Chondrocyte (in vitro differentiated cells): ENCODE measurements at regions not wholly inside any gene's neighbourhood (a gene's known extent, or its start where the extent isn't known, plus 50 kb on each side); places are given as distances from the start of the nearest gene placed in this dataset.

Source experiments
- DNase-seq: peaks from one replicate; pipeline ENCODE4 v3.0.0; 2021; ENCODE audit warnings: mixed read lengths, low spot score
- H3K27ac Mint-ChIP-seq: one replicate; pipeline ENCODE4 v1.8.0; 2021; ENCODE audit warnings: mild to moderate bottlenecking, moderate library complexity, mixed read lengths; ENCODE audit not compliant: unreplicated experiment
- H3K27me3 Mint-ChIP-seq: 2 replicates; pipeline ENCODE4 v1.8.0; 2021; ENCODE audit warnings: low read depth, mixed read lengths
- H3K36me3 Mint-ChIP-seq: 2 replicates; pipeline ENCODE4 v1.8.0; 2021; ENCODE audit warnings: low read depth, mixed read lengths
- H3K4me1 Mint-ChIP-seq: 2 replicates; pipeline ENCODE4 v1.8.0; 2021; ENCODE audit warnings: low read depth, mild to moderate bottlenecking, mixed read lengths
- H3K4me3 Mint-ChIP-seq: one replicate; pipeline ENCODE4 v1.8.0; 2021; ENCODE audit warnings: mild to moderate bottlenecking, moderate library complexity, mixed read lengths; ENCODE audit not compliant: unreplicated experiment
- H3K9me3 Mint-ChIP-seq: 2 replicates; pipeline ENCODE4 v1.8.0; 2021; ENCODE audit warnings: low read depth, mixed read lengths
- TF ChIP-seq, protein P1 (sequence below): fragments of 200-600 bp; sonication (generic); IDR thresholded peaks from 2 replicates; pipeline ENCODE4 v1.5.0; 2021; ENCODE audit warnings: antibody characterized with exemption, mild to moderate bottlenecking, moderate library complexity

DNA sequence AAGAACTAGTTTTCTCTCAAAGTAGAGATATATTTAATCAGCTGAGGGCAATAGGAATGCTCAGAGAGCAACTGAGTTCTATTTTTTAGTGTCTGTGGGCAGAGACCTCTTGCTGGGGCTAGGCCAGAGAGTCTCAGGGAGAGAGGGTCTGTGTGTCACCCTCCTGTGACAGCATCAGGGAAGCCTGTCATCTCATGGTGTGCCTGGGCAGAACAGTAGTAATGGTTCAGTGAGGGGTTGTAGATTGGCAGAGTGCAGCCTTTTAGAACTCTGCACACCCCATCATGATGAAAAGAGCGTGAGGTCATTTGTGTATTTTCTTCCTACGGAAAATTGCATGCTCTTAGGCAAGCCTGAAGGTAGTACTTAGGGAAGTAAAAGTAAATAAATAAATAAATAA lies 1396.5 kb upstream of the AGA start:
- H3K36me3 Mint-ChIP-seq: no peaks in the 10 kb centered on the region
- TF ChIP-seq, protein P1, sequence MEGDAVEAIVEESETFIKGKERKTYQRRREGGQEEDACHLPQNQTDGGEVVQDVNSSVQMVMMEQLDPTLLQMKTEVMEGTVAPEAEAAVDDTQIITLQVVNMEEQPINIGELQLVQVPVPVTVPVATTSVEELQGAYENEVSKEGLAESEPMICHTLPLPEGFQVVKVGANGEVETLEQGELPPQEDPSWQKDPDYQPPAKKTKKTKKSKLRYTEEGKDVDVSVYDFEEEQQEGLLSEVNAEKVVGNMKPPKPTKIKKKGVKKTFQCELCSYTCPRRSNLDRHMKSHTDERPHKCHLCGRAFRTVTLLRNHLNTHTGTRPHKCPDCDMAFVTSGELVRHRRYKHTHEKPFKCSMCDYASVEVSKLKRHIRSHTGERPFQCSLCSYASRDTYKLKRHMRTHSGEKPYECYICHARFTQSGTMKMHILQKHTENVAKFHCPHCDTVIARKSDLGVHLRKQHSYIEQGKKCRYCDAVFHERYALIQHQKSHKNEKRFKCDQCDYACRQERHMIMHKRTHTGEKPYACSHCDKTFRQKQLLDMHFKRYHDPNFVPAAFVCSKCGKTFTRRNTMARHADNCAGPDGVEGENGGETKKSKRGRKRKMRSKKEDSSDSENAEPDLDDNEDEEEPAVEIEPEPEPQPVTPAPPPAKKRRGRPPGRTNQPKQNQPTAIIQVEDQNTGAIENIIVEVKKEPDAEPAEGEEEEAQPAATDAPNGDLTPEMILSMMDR: no peak
- H3K4me1 Mint-ChIP-seq: no peaks in the 10 kb centered on the region
- H3K9me3 Mint-ChIP-seq: peaks cover under 1% of the 10 kb centered on the region
- DNase-seq: no peak
- no peak overlapping the region for H3K4me3 Mint-ChIP-seq
- H3K27me3 Mint-ChIP-seq: no peaks in the 10 kb centered on the region
- no peak overlapping the region for H3K27ac Mint-ChIP-seq

DNA sequence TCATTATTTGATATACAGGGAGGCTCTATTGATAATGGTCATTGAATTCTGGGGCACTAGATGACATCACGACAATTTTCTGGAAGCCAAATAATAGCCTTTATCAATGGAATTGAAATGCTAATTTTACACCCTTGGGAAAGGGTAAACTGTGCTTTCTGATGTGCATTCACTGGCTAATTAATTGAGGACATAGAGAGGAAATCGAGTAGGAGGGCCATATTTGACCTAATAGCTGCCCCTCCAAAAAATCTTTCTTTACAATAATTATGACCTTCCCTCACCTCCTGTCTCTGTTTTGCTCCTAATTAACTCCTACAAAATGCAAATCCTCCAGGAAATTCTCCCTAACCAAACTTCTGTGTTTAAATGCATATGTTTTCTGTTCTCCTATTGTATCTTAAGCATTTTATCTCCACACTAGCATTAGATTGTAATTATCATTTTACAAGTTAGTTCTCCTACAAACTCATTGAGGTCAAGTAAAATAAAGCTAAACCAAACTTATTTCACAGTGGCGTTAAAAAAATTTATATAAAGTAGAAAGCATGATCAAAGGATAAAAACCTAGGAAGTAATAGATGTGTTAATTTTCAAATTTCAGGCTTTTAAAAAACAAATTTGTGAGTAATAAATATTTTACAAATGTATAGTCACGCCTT lies 1414.0 kb upstream of the AGA start:
- H3K4me1 Mint-ChIP-seq: no peaks in the 10 kb centered on the region
- TF ChIP-seq, protein P1: no peak
- no peaks in the 10 kb centered on the region for H3K36me3 Mint-ChIP-seq
- H3K27ac Mint-ChIP-seq: no peak overlapping the region
- H3K9me3 Mint-ChIP-seq: no peaks in the 10 kb centered on the region
- H3K27me3 Mint-ChIP-seq: no peaks in the 10 kb centered on the region
- DNase-seq: no peak
- H3K4me3 Mint-ChIP-seq: no peak overlapping the region

DNA sequence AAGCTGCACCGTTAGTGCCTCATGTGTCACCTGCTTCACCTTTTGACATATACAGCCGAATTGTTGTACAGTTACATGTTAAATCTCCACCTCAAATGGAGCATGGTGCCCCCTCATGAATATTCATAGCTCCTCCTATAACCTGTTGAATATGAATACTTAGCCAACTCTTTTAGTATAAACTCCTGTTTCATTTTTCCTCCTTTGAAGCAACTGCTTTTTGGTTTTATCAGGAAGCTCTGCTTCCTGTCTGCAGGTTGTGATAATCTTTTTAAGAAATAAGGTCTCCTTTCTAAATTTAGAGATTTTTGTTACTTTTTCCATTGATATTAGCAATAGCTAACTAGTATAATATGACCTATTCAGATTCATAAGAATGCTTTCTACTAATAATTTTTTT lies 1429.2 kb upstream of the AGA start:
- no peak for DNase-seq
- H3K27ac Mint-ChIP-seq: no peak overlapping the region
- H3K36me3 Mint-ChIP-seq: no peaks in the 10 kb centered on the region
- H3K27me3 Mint-ChIP-seq: peaks cover 3% of the 10 kb centered on the region
- TF ChIP-seq, protein P1: no peak
- H3K4me3 Mint-ChIP-seq: no peak overlapping the region
- no peaks in the 10 kb centered on the region for H3K9me3 Mint-ChIP-seq
- H3K4me1 Mint-ChIP-seq: no peaks in the 10 kb centered on the region

DNA sequence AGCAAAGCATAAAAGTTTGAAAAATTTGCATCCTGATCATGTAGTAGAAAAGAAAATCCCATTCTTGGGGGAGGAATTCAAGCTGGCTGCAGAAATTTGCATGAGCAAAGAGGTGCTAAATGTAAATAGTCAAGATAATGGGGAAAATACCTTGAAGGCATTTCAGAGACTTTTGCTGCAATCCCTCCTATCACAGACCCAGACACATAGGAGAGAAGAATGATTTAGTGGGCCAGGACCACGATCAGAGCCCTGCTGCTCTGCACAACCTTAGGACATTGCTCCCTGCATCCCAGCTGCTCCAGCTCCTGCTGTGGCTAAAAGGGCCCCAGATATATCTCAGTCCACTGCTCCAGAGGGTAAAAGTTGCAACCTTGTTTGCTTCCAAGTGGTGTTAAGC lies 1439.7 kb upstream of the AGA start:
- Mint-ChIP-seq H3K4me1 (no peaks in the 10 kb centered on the region), H3K4me3 (no peak overlapping the region), H3K36me3 (no peaks in the 10 kb centered on the region), H3K27ac (no peak overlapping the region), H3K27me3 (no peaks in the 10 kb centered on the region), H3K9me3 (peaks cover 32% of the 10 kb centered on the region)
- TF ChIP-seq, protein P1: no peak
- DNase-seq: no peak

DNA sequence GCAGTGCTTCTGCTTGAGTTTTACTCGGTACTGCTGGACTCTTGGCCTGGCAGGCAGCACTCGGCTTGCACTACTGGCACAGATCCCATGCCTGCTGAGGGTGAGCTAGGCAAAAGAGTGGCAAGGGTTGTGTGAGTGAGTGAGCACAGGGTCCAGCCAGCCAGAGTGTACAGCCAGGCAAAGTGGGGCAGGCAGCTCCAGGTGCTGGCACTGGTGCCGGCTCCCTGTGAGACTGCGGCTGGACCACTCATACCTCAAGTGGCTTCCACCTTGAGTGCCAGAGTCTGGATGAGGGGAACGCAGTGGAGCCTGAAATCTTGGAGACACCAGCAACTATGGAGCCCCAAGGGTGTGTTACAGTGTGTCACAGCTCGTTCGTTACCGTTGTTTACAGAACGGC lies 1451.9 kb upstream of the AGA start:
- TF ChIP-seq, protein P1: no peak

More for the DNA sequence above, 1451.9 kb upstream of the AGA start:
- peak; percentile 68 for DNase-seq
- Mint-ChIP-seq H3K4me3 (no peak overlapping the region), H3K9me3 (peaks cover under 1% of the 10 kb centered on the region), H3K36me3 (no peaks in the 10 kb centered on the region), H3K27me3 (peaks cover 2% of the 10 kb centered on the region), H3K27ac (no peak overlapping the region), H3K4me1 (no peaks in the 10 kb centered on the region)
